ENCODE measurements at regions not wholly inside any gene's neighbourhood (a gene's known extent, or its start where the extent isn't known, plus 50 kb on each side); places are given as distances from the start of the nearest gene placed in this dataset.

- Histone ChIP-seq H3K27me3 (no peaks in the 10 kb centered on the region), H3K4me1 (no peaks in the 10 kb centered on the region), H3K4me3 (no peak overlapping the region), H3K9me3 (no peaks in the 10 kb centered on the region), H3K27ac (no peak overlapping the region), H3K36me3 (no peaks in the 10 kb centered on the region)
- TF ChIP-seq CTCF (IDR thresholded peaks at IDR 0.05 in 4 of 5, conservative IDR thresholded peaks at IDR 0.05 in 1 of 5) (no peak), POLR2A (IDR thresholded peaks at IDR 0.05) (no peak)
- intact Hi-C loops (cut with DNase I; ENCODE audit: low total_unique reads), result no loop called here
- ATAC-seq (no peak), DNase-seq (no peak)
- in situ Hi-C loops (cut with MboI; ENCODE audit: low sequenced_read_pairs in 4 of 4), result no loop called here
Measured at GRCh38 chr15:91468871-91469580, 369.0 kb downstream of the SV2B start.

DNA sequence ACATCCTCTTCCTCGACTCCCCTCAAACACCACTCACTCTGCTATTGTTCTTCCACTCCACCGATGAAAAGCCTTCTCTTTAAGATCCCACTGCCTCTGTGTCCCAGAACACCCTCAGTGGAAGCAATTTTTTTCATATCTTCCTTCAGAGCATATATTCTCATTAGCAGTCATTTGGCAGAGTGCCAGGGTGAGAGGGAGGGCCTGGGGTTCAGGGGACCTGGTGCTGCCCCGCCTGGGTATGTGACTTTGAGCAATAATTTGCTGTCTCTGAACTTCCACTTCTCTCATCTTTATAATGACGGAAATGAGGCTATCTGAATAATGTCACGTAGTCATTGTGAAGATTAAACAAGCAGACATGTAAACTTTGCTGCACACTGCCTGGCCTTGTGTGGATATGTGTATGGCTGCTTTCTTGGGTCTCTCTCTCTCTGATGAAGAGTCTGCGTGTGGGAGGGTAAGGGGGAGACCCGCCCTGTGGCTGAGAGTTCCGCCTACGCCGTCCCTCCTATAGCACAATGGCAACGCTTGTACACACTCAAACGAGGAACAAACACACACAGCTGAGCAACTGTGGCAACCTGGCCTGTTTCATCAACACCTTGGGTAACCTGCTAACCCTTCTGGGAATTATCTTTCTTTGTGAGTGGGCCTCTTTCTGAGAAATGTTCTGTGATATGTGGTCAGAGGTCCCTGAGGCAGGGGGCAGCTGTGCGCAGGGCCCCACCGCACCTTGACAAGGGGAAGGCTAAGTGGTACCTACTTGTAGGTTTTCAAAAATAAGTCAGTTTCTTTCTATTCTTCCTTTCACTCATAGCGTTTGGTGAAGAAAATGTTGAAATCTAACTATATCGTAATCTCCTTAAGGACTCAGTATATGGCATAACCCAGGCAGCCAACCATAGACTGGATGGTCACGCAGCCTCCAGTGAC lies 369.8 kb downstream of the SV2B start:
- in situ Hi-C loops (cut with MboI; ENCODE audit: low sequenced_read_pairs in 4 of 4), result no loop called here
- no peak overlapping the region for H3K4me3 ChIP-seq
- DNase-seq (no peak), ATAC-seq (no peak)
- H3K27me3 ChIP-seq, result no peaks in the 10 kb centered on the region
- intact Hi-C loops (cut with DNase I; ENCODE audit: low total_unique reads), result no loop called here
- no peak for TF ChIP-seq POLR2A (IDR thresholded peaks at IDR 0.05)
- no peak for TF ChIP-seq CTCF (IDR thresholded peaks at IDR 0.05 in 4 of 5, conservative IDR thresholded peaks at IDR 0.05 in 1 of 5)
- no peaks in the 10 kb centered on the region for H3K36me3 ChIP-seq
- no peak overlapping the region for H3K27ac ChIP-seq
- H3K4me1 ChIP-seq, result no peaks in the 10 kb centered on the region
- H3K9me3 ChIP-seq, result no peaks in the 10 kb centered on the region

GRCh38 chr15:91471468-91471867 lies 371.4 kb downstream of the SV2B start:
- Histone ChIP-seq H3K4me1 (no peaks in the 10 kb centered on the region), H3K36me3 (no peaks in the 10 kb centered on the region), H3K4me3 (no peak overlapping the region), H3K27ac (no peak overlapping the region), H3K9me3 (no peaks in the 10 kb centered on the region), H3K27me3 (no peaks in the 10 kb centered on the region)
- intact Hi-C loops (cut with DNase I; ENCODE audit: low total_unique reads) (no loop called here), in situ Hi-C loops (cut with MboI; ENCODE audit: low sequenced_read_pairs in 4 of 4) (no loop called here)
- DNase-seq (no peak), ATAC-seq (no peak)
- TF ChIP-seq POLR2A (IDR thresholded peaks at IDR 0.05) (no peak), CTCF (IDR thresholded peaks at IDR 0.05 in 4 of 5, conservative IDR thresholded peaks at IDR 0.05 in 1 of 5) (no peak)

GRCh38 chr15:91472316-91472756 lies 372.3 kb downstream of the SV2B start:
- no peaks in the 10 kb centered on the region for H3K27me3 ChIP-seq
- DNase-seq, result no peak

More at GRCh38 chr15:91472316-91472756, 372.3 kb downstream of the SV2B start:
- Histone ChIP-seq H3K36me3 (no peaks in the 10 kb centered on the region), H3K4me3 (no peak overlapping the region), H3K27ac (no peak overlapping the region), H3K4me1 (no peaks in the 10 kb centered on the region), H3K9me3 (no peaks in the 10 kb centered on the region)
- in situ Hi-C loops (cut with MboI; ENCODE audit: low sequenced_read_pairs in 4 of 4), result no loop called here
- intact Hi-C loops (cut with DNase I; ENCODE audit: low total_unique reads), result no loop called here
- TF ChIP-seq POLR2A (IDR thresholded peaks at IDR 0.05) (no peak), CTCF (IDR thresholded peaks at IDR 0.05 in 4 of 5, conservative IDR thresholded peaks at IDR 0.05 in 1 of 5) (no peak)
- no peak for ATAC-seq

All from gastrocnemius medialis (tissue), 4 donors.